ENCODE measurements at regions not wholly inside any gene's neighbourhood (a gene's known extent, or its start where the extent isn't known, plus 50 kb on each side); places are given as distances from the start of the nearest gene placed in this dataset.

DNA sequence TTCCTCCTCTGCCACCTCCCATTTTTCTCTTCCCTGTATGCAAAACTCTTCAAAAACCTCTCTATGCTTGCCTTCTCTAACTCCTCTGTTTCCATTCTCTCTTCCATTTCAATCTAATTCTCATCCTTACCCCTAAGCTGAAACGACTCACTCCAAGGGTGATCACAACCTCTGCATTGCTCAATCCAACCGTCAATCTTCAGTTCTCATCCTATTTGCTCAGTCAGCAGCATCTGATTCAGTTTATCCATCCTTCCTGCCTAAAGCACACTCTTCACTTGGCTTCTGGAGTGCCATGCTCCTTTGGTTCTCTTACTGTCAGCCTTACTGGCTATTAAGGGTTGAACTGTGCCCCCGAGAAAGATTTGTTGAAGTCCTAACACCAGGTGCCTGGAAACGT lies 163.5 kb upstream of the NEBL start:
- DNase-seq: no peak
- intact Hi-C loops (cut with DNase I): no loop called here
- H3K4me1 ChIP-seq: peaks cover 4% of the 10 kb centered on the region
- TF ChIP-seq, protein P1, sequence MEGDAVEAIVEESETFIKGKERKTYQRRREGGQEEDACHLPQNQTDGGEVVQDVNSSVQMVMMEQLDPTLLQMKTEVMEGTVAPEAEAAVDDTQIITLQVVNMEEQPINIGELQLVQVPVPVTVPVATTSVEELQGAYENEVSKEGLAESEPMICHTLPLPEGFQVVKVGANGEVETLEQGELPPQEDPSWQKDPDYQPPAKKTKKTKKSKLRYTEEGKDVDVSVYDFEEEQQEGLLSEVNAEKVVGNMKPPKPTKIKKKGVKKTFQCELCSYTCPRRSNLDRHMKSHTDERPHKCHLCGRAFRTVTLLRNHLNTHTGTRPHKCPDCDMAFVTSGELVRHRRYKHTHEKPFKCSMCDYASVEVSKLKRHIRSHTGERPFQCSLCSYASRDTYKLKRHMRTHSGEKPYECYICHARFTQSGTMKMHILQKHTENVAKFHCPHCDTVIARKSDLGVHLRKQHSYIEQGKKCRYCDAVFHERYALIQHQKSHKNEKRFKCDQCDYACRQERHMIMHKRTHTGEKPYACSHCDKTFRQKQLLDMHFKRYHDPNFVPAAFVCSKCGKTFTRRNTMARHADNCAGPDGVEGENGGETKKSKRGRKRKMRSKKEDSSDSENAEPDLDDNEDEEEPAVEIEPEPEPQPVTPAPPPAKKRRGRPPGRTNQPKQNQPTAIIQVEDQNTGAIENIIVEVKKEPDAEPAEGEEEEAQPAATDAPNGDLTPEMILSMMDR (IDR thresholded peaks at IDR 0.05): no peak
- H3K36me3 ChIP-seq: no peaks in the 10 kb centered on the region
- H3K27me3 ChIP-seq (ENCODE audit: low read depth): no peaks in the 10 kb centered on the region
- no peak for ATAC-seq
- no peak overlapping the region for H3K4me3 ChIP-seq
- peaks cover 12% of the 10 kb centered on the region for H3K9me3 ChIP-seq
- no peak overlapping the region for H3K27ac ChIP-seq

DNA sequence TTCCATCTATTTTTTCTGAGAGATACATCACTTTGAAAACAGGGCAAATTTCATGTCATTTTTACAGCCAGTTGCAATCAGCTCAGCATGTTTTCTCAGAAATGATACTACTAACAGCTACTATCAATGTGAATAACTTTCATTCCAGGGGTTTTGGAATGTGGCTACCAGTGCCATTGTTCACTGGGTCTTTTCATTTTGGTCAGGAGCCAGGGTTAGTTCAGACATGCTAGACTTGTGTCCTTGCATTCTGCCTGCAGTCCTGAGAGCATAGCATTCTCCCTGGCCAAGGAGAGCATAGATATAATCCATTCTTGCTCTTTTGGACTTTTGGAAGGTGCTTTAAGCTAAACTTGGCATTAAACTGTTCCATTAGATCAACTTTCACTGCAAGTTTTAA lies 160.9 kb upstream of the NEBL start:
- no peak for DNase-seq
- H3K9me3 ChIP-seq: peaks cover 12% of the 10 kb centered on the region
- TF ChIP-seq, protein P1 (IDR thresholded peaks at IDR 0.05): no peak
- H3K4me3 ChIP-seq: no peak overlapping the region
- H3K36me3 ChIP-seq: no peaks in the 10 kb centered on the region
- H3K27ac ChIP-seq: no peak overlapping the region
- peaks cover 4% of the 10 kb centered on the region for H3K4me1 ChIP-seq
- no peaks in the 10 kb centered on the region for H3K27me3 ChIP-seq (ENCODE audit: low read depth)
- intact Hi-C loops (cut with DNase I): no loop called here
- ATAC-seq: no peak

DNA sequence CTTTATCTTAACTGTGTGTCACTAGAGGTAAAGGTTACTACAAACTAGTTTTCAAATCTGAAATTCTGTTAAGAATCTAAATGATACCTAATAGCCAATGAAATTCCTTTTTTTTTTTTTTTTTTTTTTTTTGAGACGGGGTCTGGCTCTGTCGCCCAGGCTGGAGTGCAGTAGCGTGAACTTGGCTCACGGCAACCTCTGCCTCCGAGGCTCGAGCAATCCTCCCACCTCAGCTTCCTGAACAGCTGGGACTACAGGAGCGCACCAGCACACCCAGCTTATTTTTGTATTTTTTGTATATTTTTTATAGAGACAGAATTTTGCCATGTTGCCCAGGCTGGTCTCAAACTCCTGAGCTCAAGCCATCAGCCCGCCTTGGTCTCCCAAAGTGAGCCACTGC lies 160.3 kb upstream of the NEBL start:
- Histone ChIP-seq H3K4me1 (peaks cover 4% of the 10 kb centered on the region), H3K36me3 (no peaks in the 10 kb centered on the region), H3K27ac (no peak overlapping the region), H3K9me3 (peaks cover 12% of the 10 kb centered on the region), H3K4me3 (no peak overlapping the region), H3K27me3 (ENCODE audit: low read depth) (no peaks in the 10 kb centered on the region)
- intact Hi-C loops (cut with DNase I): no loop called here
- DNase-seq (no peak), ATAC-seq (no peak)
- TF ChIP-seq, protein P1 (IDR thresholded peaks at IDR 0.05): no peak

DNA sequence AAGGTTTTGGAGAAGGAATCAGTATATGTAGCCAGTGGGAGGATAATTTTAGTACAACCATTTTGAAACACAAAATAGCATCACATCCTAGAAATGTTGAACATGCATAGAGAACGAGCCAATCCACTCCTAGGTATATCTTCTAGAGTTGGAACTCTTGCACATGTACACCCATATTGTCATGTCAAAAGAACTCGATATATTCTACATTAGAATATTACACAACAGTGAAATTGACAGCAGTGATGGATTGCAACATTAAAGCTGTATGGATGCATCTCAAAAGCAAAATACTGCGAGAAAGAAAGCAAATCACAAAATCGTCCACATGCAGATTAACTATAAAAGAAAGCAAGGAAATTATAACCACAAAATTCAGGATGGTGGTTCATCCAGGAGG lies 159.3 kb upstream of the NEBL start:
- Histone ChIP-seq H3K9me3 (peaks cover 12% of the 10 kb centered on the region), H3K27me3 (ENCODE audit: low read depth) (no peaks in the 10 kb centered on the region), H3K4me3 (no peak overlapping the region), H3K27ac (no peak overlapping the region), H3K36me3 (no peaks in the 10 kb centered on the region), H3K4me1 (peaks cover 4% of the 10 kb centered on the region)
- no peak for ATAC-seq
- TF ChIP-seq, protein P1 (IDR thresholded peaks at IDR 0.05): no peak
- intact Hi-C loops (cut with DNase I): no loop called here
- no peak for DNase-seq

DNA sequence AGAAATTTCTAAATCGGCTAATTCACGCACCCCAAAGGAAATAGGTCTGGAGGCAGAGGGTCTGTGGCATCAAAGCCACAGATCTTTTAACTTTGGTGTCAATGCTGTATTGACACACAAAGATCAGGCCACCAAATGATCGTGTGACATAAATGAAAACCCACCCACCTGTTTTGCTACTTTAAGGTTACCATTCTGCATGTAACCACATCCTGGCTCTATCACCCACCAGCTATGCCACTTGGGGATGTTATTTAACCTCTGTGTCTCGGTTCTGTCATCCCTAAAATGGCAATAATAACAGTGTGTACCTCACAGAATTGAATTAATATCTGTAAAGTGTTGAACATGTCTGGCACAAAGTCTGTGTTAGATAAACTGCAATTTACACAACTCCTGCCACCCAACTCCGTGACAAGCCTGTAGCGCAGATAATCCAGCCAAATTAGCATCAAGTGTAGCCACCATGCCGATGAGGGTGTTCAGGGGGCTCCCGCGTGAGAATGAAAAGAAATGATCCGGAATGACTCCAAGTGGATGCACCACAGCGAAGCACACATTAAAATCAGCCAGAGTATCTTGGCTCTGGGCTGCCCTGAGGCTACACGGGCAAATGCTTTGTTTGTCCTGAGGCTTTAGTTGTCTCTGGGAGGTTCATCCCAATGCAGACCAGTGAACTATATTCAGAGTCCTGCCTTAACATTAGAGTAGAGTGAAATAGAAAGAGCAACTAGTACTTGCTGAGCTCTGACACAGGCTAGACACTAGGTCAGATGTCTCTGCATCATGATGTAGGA lies 158.4 kb upstream of the NEBL start:
- no peak for ATAC-seq
- intact Hi-C loops (cut with DNase I): no loop called here
- Histone ChIP-seq H3K36me3 (no peaks in the 10 kb centered on the region), H3K4me1 (peaks cover 4% of the 10 kb centered on the region), H3K4me3 (no peak overlapping the region), H3K27me3 (ENCODE audit: low read depth) (no peaks in the 10 kb centered on the region), H3K9me3 (peaks cover 12% of the 10 kb centered on the region), H3K27ac (no peak overlapping the region)
- no peak for DNase-seq
- TF ChIP-seq, protein P1 (IDR thresholded peaks at IDR 0.05): no peak

All from lower lobe of right lung (tissue), 2 donors.